CD4-positive, alpha-beta T cell (primary cell): ENCODE measurements at regions not wholly inside any gene's neighbourhood (a gene's known extent, or its start where the extent isn't known, plus 50 kb on each side); places are given as distances from the start of the nearest gene placed in this dataset.

Experiments
- ATAC-seq: fragments of 200-7000 bp; cut with Tn5 transposase; one replicate; pipeline ENCODE4 v1.10.0; 2022; ENCODE audit warnings: mild to moderate bottlenecking; ENCODE audit not compliant: poor library complexity
- CTCF ChIA-PET: fragments of 350-600 bp; sonication (Branson Sonifier 250); formaldehyde crosslinking; loops from one replicate; lab custom pipeline; 2021; ENCODE audit warnings: antibody characterized with exemption, inconsistent platforms; lab: Charles Lee
- POLR2A ChIA-PET: fragments of 350-600 bp; sonication (Branson Sonifier 250); formaldehyde crosslinking; loops from one replicate; lab custom pipeline; 2021; ENCODE audit warnings: antibody characterized with exemption, inconsistent platforms; lab: Charles Lee
- DNase-seq, 14 experiments: peaks; one replicate each; pipeline ENCODE4 v3.0.0-alpha.2; 2013 to 2020; ENCODE audit warnings: mixed read lengths in 2 of 14
- H3K27ac ChIP-seq, 2 donors: one replicate each; pipeline versions ENCODE4 v1.5.1 to v1.7.0; 2013; ENCODE audit warnings: low read length in 2 of 2, low read depth in 1 of 2, mild to moderate bottlenecking in 1 of 2
- H3K27me3 ChIP-seq, 2 experiments: 1 replicate in 1 of 2; 2 replicates in 1 of 2; pipeline versions ENCODE4 v1.6.1 to v1.7.0; 2013; ENCODE audit warnings: low read length in 2 of 2, control low read depth in 1 of 2, mild to moderate bottlenecking in 1 of 2, moderate library complexity in 1 of 2; ENCODE audit not compliant: insufficient read depth in 2 of 2, control insufficient read depth in 1 of 2
- H3K36me3 ChIP-seq: one replicate; pipeline ENCODE4 v1.6.1; 2013; ENCODE audit warnings: low read length, control low read depth; ENCODE audit not compliant: insufficient read depth
- H3K4me1 ChIP-seq: one replicate; pipeline ENCODE4 v1.6.1; 2013; ENCODE audit warnings: low read length, control low read depth; ENCODE audit not compliant: insufficient read depth
- H3K4me3 ChIP-seq: one replicate; pipeline ENCODE4 v1.5.1; 2013; ENCODE audit warnings: mild to moderate bottlenecking, low read length, moderate library complexity
- H3K9me3 ChIP-seq, 2 experiments: 1 replicate in 1 of 2; 2 replicates in 1 of 2; pipeline versions ENCODE4 v1.6.1 to v1.7.0; 2013; ENCODE audit warnings: low read length in 2 of 2, mild to moderate bottlenecking in 2 of 2, control low read depth in 1 of 2, moderate library complexity in 1 of 2; ENCODE audit not compliant: control insufficient read depth in 1 of 2, insufficient read depth in 1 of 2
- H3K27ac Mint-ChIP-seq: one replicate; pipeline ENCODE4 v1.8.0; 2020; ENCODE audit warnings: mixed read lengths
- H3K27me3 Mint-ChIP-seq: one replicate; pipeline ENCODE4 v1.8.0; 2021; ENCODE audit warnings: mixed read lengths
- H3K36me3 Mint-ChIP-seq: one replicate; pipeline ENCODE4 v1.8.0; 2021; ENCODE audit warnings: low read depth, mixed read lengths
- H3K4me1 Mint-ChIP-seq: one replicate; pipeline ENCODE4 v1.8.0; 2021; ENCODE audit warnings: low read depth, mixed read lengths
- H3K4me3 Mint-ChIP-seq: one replicate; pipeline ENCODE4 v1.8.0; 2020; ENCODE audit warnings: mild to moderate bottlenecking, mixed read lengths
- H3K9me3 Mint-ChIP-seq: one replicate; pipeline ENCODE4 v1.8.0; 2020; ENCODE audit warnings: mixed read lengths
- CTCF ChIP-seq: fragments of 200-600 bp; IDR thresholded peaks from one replicate; pipeline ENCODE4 v1.8.0; 2022; ENCODE audit warnings: antibody characterized with exemption, mild to moderate bottlenecking
- intact Hi-C, 2 experiments: fragments of 100-400 bp; cut with DNase I in 1 of 2; cut with micrococcal nuclease in 1 of 2; formaldehyde crosslinking; loops; one replicate each; pipeline versions ENCODE4 v1.15.1 to v1.9.0; 2023 to 2025; cut with DNase I, micrococcal nuclease

GRCh38 chr9:107890921-107891465, 401.4 kb upstream of the KLF4 start:
- Mint-ChIP-seq H3K9me3 (peaks cover 7% of the 10 kb centered on the region), H3K27me3 (no peaks in the 10 kb centered on the region), H3K36me3 (no peaks in the 10 kb centered on the region), H3K4me1 (no peaks in the 10 kb centered on the region), H3K4me3 (no peak overlapping the region), H3K27ac (no peak overlapping the region)
- no peak for TF ChIP-seq CTCF
- H3K27me3 ChIP-seq, result no peaks in the 10 kb centered on the region
- no peak overlapping the region for H3K27ac ChIP-seq
- peaks cover 5 to 12% of the 10 kb centered on the region in 2 experiments for H3K9me3 ChIP-seq
- intact Hi-C loops, result no loop called here
- DNase-seq (no peak), ATAC-seq (no peak)
- ChIA-PET POLR2A (no interaction called here), CTCF (no interaction called here)
- H3K4me1 ChIP-seq, result no peaks in the 10 kb centered on the region
- H3K4me3 ChIP-seq, result no peak overlapping the region
- H3K36me3 ChIP-seq, result no peaks in the 10 kb centered on the region

DNA sequence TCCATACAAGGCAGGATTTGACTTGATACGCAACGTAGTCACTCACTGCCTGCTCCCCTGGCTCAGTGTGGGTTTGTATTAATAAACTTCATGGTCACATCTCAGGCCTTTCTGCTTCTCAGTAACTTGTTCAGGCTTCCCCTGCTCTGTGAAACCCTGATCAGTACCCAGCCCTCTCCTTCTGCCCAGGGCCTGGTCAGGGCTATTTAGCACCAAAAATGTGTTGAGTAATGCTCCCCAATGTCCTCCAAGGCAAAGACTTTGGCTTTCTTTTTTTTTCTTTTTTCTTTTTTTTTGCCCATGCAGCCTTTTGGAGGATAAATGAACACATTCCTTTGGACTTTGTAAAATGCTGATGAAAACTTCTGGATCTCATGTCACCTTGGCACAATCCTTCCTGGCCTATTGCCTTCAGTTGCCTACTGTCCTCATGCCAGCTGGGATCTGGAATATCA, 399.2 kb upstream of the KLF4 start:
- ATAC-seq (no peak), DNase-seq (no peak)
- Histone ChIP-seq H3K9me3 (peaks cover 0 to 12% of the 10 kb centered on the region in 2 experiments), H3K4me1 (no peaks in the 10 kb centered on the region), H3K4me3 (no peak overlapping the region), H3K36me3 (no peaks in the 10 kb centered on the region), H3K27ac (no peak overlapping the region), H3K27me3 (no peaks in the 10 kb centered on the region)
- no peaks in the 10 kb centered on the region for H3K36me3 Mint-ChIP-seq
- H3K4me3 Mint-ChIP-seq, result no peak overlapping the region
- no peak for TF ChIP-seq CTCF
- no peak overlapping the region for H3K27ac Mint-ChIP-seq
- intact Hi-C loops, result no loop called here
- peaks cover 4% of the 10 kb centered on the region for H3K9me3 Mint-ChIP-seq
- CTCF ChIA-PET, result no interaction called here
- no peaks in the 10 kb centered on the region for H3K27me3 Mint-ChIP-seq
- POLR2A ChIA-PET, result no interaction called here
- no peaks in the 10 kb centered on the region for H3K4me1 Mint-ChIP-seq

DNA sequence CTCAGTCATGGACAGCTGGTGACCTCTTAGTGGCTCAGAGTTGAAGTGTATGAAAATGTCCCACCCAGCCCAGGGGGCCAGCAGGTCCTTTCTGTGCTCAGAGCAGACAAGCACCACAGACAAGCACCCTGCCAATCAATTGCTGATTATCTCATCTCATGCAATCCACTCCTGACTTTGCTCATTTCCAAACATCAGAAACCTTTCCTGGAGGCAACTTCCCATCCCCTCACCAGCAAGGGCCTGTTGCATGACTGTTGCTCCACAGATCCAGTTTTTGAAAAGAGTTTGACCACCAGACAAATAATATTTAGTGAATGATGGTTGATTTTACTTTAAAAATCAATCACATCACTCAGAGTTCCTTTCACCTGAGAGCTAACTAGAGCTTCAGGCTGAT, 397.3 kb upstream of the KLF4 start:
- H3K27me3 ChIP-seq, result no peaks in the 10 kb centered on the region
- H3K36me3 Mint-ChIP-seq, result no peaks in the 10 kb centered on the region
- no peak overlapping the region for H3K4me3 Mint-ChIP-seq
- no peaks in the 10 kb centered on the region for H3K4me1 Mint-ChIP-seq
- POLR2A ChIA-PET, result no interaction called here
- no peak for TF ChIP-seq CTCF
- H3K27ac ChIP-seq, result no peak overlapping the region
- CTCF ChIA-PET, result no interaction called here
- no peak overlapping the region for H3K4me3 ChIP-seq
- intact Hi-C loops, result no loop called here
- H3K27me3 Mint-ChIP-seq, result no peaks in the 10 kb centered on the region
- ATAC-seq (no peak), DNase-seq (no peak)
- no peaks in the 10 kb centered on the region for H3K4me1 ChIP-seq
- no peaks in the 10 kb centered on the region for H3K36me3 ChIP-seq
- peaks cover 0 to 12% of the 10 kb centered on the region in 2 experiments for H3K9me3 ChIP-seq
- peaks cover 4% of the 10 kb centered on the region for H3K9me3 Mint-ChIP-seq
- no peak overlapping the region for H3K27ac Mint-ChIP-seq
